ENCODE measurements at regions not wholly inside any gene's neighbourhood (a gene's known extent, or its start where the extent isn't known, plus 50 kb on each side); places are given as distances from the start of the nearest gene placed in this dataset.
A peak's percentile ranks its signal among the peaks of the same experiment; 100 is the strongest.

GRCh38 chr15:62843311-62843710, 199.2 kb upstream of the TPM1 start:
- Mint-ChIP-seq H3K4me3 (ENCODE audit: unreplicated experiment) (no peak overlapping the region), H3K9me3 (ENCODE audit: unreplicated experiment) (no peaks in the 10 kb centered on the region), H3K27me3 (ENCODE audit: low read depth, unreplicated experiment) (no peaks in the 10 kb centered on the region), H3K4me1 (ENCODE audit: low read depth, unreplicated experiment) (peaks cover 51% of the 10 kb centered on the region), H3K36me3 (ENCODE audit: low read depth, unreplicated experiment) (peaks cover 20% of the 10 kb centered on the region), H3K27ac (ENCODE audit: unreplicated experiment) (no peak overlapping the region)
- FAIRE-seq (no peak), DNase-seq (ENCODE audit: low read depth) (no peak)
- TF ChIP-seq EZH2 (IDR thresholded peaks at IDR 0.05; ENCODE audit: insufficient read depth, low read length) (no peak), CTCF (IDR thresholded peaks at IDR 0.05; ENCODE audit: insufficient read depth, low read depth, low read length) (no peak)
- Histone ChIP-seq H3K4me3 (ENCODE audit: insufficient read depth, low read depth, low read length) (no peak overlapping the region), H3K9ac (ENCODE audit: low read length) (no peak overlapping the region), H3K36me3 (ENCODE audit: insufficient read depth, low read length) (peaks cover 3% of the 10 kb centered on the region), H3K9me3 (ENCODE audit: insufficient read depth, low read depth, low read length) (no peaks in the 10 kb centered on the region), H3K4me2 (ENCODE audit: low read length) (no peak overlapping the region), H4K20me1 (ENCODE audit: insufficient read depth, low read length) (no peaks in the 10 kb centered on the region), H2AFZ (ENCODE audit: low read depth, low read length) (no peak overlapping the region), H3K27me3 (ENCODE audit: insufficient read depth, low read length) (no peaks in the 10 kb centered on the region), H3K4me1 (ENCODE audit: insufficient read depth, low read length) (peaks cover 23% of the 10 kb centered on the region), H3K27ac (ENCODE audit: low read depth, low read length) (no peak overlapping the region), H3K79me2 (ENCODE audit: insufficient read depth, low read length) (no peaks in the 10 kb centered on the region)

GRCh38 chr15:62844564-62845240, 197.8 kb upstream of the TPM1 start:
- H3K4me2 ChIP-seq (ENCODE audit: low read length) = no peak overlapping the region
- peak; percentile 23 for DNase-seq (ENCODE audit: low read depth)
- FAIRE-seq = no peak
- H3K4me3 ChIP-seq (ENCODE audit: insufficient read depth, low read depth, low read length) = no peak overlapping the region
- peak overlapping the region; percentile 21 for H3K27ac Mint-ChIP-seq (ENCODE audit: unreplicated experiment)
- H3K4me3 Mint-ChIP-seq (ENCODE audit: unreplicated experiment) = peak overlapping the region; percentile 15
- H2AFZ ChIP-seq (ENCODE audit: low read depth, low read length) = no peak overlapping the region
- H3K36me3 Mint-ChIP-seq (ENCODE audit: low read depth, unreplicated experiment) = peaks cover 11% of the 10 kb centered on the region
- H4K20me1 ChIP-seq (ENCODE audit: insufficient read depth, low read length) = no peaks in the 10 kb centered on the region
- peaks cover under 1% of the 10 kb centered on the region for H3K36me3 ChIP-seq (ENCODE audit: insufficient read depth, low read length)
- H3K27me3 Mint-ChIP-seq (ENCODE audit: low read depth, unreplicated experiment) = no peaks in the 10 kb centered on the region
- H3K4me1 ChIP-seq (ENCODE audit: insufficient read depth, low read length) = peaks cover 30% of the 10 kb centered on the region
- no peak overlapping the region for H3K9ac ChIP-seq (ENCODE audit: low read length)
- peaks cover 64% of the 10 kb centered on the region for H3K4me1 Mint-ChIP-seq (ENCODE audit: low read depth, unreplicated experiment)
- H3K27ac ChIP-seq (ENCODE audit: low read depth, low read length) = no peak overlapping the region
- no peaks in the 10 kb centered on the region for H3K9me3 Mint-ChIP-seq (ENCODE audit: unreplicated experiment)
- H3K27me3 ChIP-seq (ENCODE audit: insufficient read depth, low read length) = no peaks in the 10 kb centered on the region
- no peaks in the 10 kb centered on the region for H3K9me3 ChIP-seq (ENCODE audit: insufficient read depth, low read depth, low read length)
- TF ChIP-seq CTCF (IDR thresholded peaks at IDR 0.05; ENCODE audit: insufficient read depth, low read depth, low read length) = no peak
- TF ChIP-seq EZH2 (IDR thresholded peaks at IDR 0.05; ENCODE audit: insufficient read depth, low read length) = no peak
- no peaks in the 10 kb centered on the region for H3K79me2 ChIP-seq (ENCODE audit: insufficient read depth, low read length)
